Renal cortical epithelial cell (primary cell): ENCODE measurements at regions not wholly inside any gene's neighbourhood (a gene's known extent, or its start where the extent isn't known, plus 50 kb on each side); places are given as distances from the start of the nearest gene placed in this dataset.

ENCODE experiments used
- DNase-seq: peaks from one replicate; pipeline ENCODE4 v3.0.0-alpha.2; 2011; ENCODE audit warnings: low read depth

GRCh38 chr2:71839826-71840225 is 307.8 kb downstream of the CYP26B1 start:
- no peak for DNase-seq

- no peak for DNase-seq
Observed at GRCh38 chr2:71834796-71835195, 312.9 kb downstream of the CYP26B1 start.

- DNase-seq: peak; percentile 54
Observed at GRCh38 chr2:71833855-71834560, 313.7 kb downstream of the CYP26B1 start.

GRCh38 chr2:71833272-71833671 is 314.4 kb downstream of the CYP26B1 start:
- no peak for DNase-seq

GRCh38 chr2:71832844-71833243 is 314.8 kb downstream of the CYP26B1 start:
- no peak for DNase-seq

- no peak for DNase-seq
Observed at GRCh38 chr2:71832388-71832787, 315.3 kb downstream of the CYP26B1 start.

- peak; percentile 32 for DNase-seq
Observed at GRCh38 chr2:71831193-71831577, 316.5 kb downstream of the CYP26B1 start.

GRCh38 chr2:71830497-71831192 is 317.0 kb downstream of the CYP26B1 start:
- no peak for DNase-seq

- DNase-seq: no peak
Observed at GRCh38 chr2:71829008-71829407, 318.7 kb downstream of the CYP26B1 start.

- DNase-seq: no peak
Observed at GRCh38 chr2:71827973-71828372, 319.7 kb downstream of the CYP26B1 start.

GRCh38 chr2:71827524-71827901 is 320.1 kb downstream of the CYP26B1 start:
- no peak for DNase-seq

- DNase-seq: no peak
Observed at GRCh38 chr2:71826826-71827523, 320.7 kb downstream of the CYP26B1 start.

GRCh38 chr2:71826299-71826698 is 321.4 kb downstream of the CYP26B1 start:
- no peak for DNase-seq

- no peak for DNase-seq
Observed at GRCh38 chr2:71824436-71824835, 323.2 kb downstream of the CYP26B1 start.

- DNase-seq: no peak
Observed at GRCh38 chr2:71823526-71823925, 324.1 kb downstream of the CYP26B1 start.

- no peak for DNase-seq
Observed at GRCh38 chr2:71822463-71822862, 325.2 kb downstream of the CYP26B1 start.

GRCh38 chr2:71821856-71822255 is 325.8 kb downstream of the CYP26B1 start:
- no peak for DNase-seq

GRCh38 chr2:71816815-71817214 is 330.8 kb downstream of the CYP26B1 start:
- DNase-seq: no peak

GRCh38 chr2:71815701-71816474 is 331.8 kb downstream of the CYP26B1 start:
- DNase-seq: no peak

GRCh38 chr2:71814885-71815284 is 332.8 kb downstream of the CYP26B1 start:
- DNase-seq: no peak

GRCh38 chr2:71813807-71814470 is 333.7 kb downstream of the CYP26B1 start:
- DNase-seq: no peak

GRCh38 chr2:71813315-71813714 is 334.3 kb downstream of the CYP26B1 start:
- no peak for DNase-seq
